Breast epithelium (tissue), 4 donors: ENCODE measurements at regions not wholly inside any gene's neighbourhood (a gene's known extent, or its start where the extent isn't known, plus 50 kb on each side); places are given as distances from the start of the nearest gene placed in this dataset.

Source experiments
- DNase-seq, 2 donors: peaks; one replicate each; pipeline ENCODE4 v3.0.0-alpha.2; 2019; ENCODE audit warnings: low spot score in 2 of 2
- H3K27ac ChIP-seq, 2 donors: fragments of 200-600 bp; sonication (generic) in 1 of 2; one replicate each; pipeline ENCODE4 v1.5.1; 2016 to 2019; ENCODE audit warnings: mild to moderate bottlenecking in 1 of 2
- H3K27me3 ChIP-seq, 2 donors: fragments of 200-600 bp; sonication (generic) in 1 of 2; one replicate each; pipeline versions ENCODE4 v1.5.1 to v1.6.0; 2017 to 2019; ENCODE audit warnings: control low read depth in 1 of 2, mild to moderate bottlenecking in 1 of 2
- H3K36me3 ChIP-seq: fragments of 200-600 bp; one replicate; pipeline ENCODE4 v1.5.1; 2019
- H3K4me1 ChIP-seq, 2 donors: fragments of 200-600 bp; sonication (generic); one replicate each; pipeline ENCODE4 v1.5.1; 2016 to 2019; ENCODE audit warnings: control low read depth in 1 of 2
- H3K4me3 ChIP-seq, 3 donors: fragments of 200-600 bp; sonication (generic); 1 replicate in 2 of 3; 2 replicates in 1 of 3; pipeline ENCODE4 v1.5.1; 2016 to 2019; ENCODE audit warnings: mild to moderate bottlenecking in 3 of 3, moderate library complexity in 2 of 3
- H3K9me3 ChIP-seq, 2 donors: fragments of 200-600 bp; sonication (generic) in 1 of 2; one replicate each; pipeline ENCODE4 v1.5.1; 2016 to 2019; ENCODE audit warnings: control low read depth in 1 of 2
- CTCF ChIP-seq, 3 donors: fragments of 450-650 bp; IDR thresholded peaks; one replicate each; pipeline ENCODE4 v1.5.1; 2016 to 2017; ENCODE audit warnings: antibody characterized with exemption in 3 of 3, mild to moderate bottlenecking in 3 of 3, moderate library complexity in 3 of 3
- POLR2A ChIP-seq: fragments of 450-650 bp; IDR thresholded peaks from one replicate; pipeline ENCODE4 v1.6.1; 2016; ENCODE audit warnings: antibody characterized with exemption, mild to moderate bottlenecking, moderate library complexity
- POLR2AphosphoS5 ChIP-seq, 3 donors: sonication (generic); formaldehyde crosslinking; IDR thresholded peaks; one replicate each; pipeline ENCODE4 v1.6.1; 2017; ENCODE audit warnings: antibody characterized with exemption in 3 of 3
- intact Hi-C: fragments of 100-400 bp; cut with DNase I; formaldehyde crosslinking; loops from one replicate; pipeline ENCODE4 v1.15.1; 2023; ENCODE audit warnings: low total_unique reads

- no peak for DNase-seq
- Histone ChIP-seq H3K4me3 (no peak overlapping the region), H3K4me1 (no peaks in the 10 kb centered on the region), H3K36me3 (no peaks in the 10 kb centered on the region), H3K27me3 (no peaks in the 10 kb centered on the region), H3K9me3 (no peaks in the 10 kb centered on the region), H3K27ac (no peak overlapping the region)
- TF ChIP-seq CTCF (IDR thresholded peaks at IDR 0.05) = no peak
- TF ChIP-seq POLR2AphosphoS5 (IDR thresholded peaks at IDR 0.05) = no peak
- no peak for TF ChIP-seq POLR2A
- intact Hi-C loops = no loop called here
These were observed 1228.8 kb upstream of the TENM4 start for GRCh38 chr11:80669620-80670019.

- Histone ChIP-seq H3K36me3 (no peaks in the 10 kb centered on the region), H3K4me1 (no peaks in the 10 kb centered on the region), H3K4me3 (no peak overlapping the region), H3K27ac (no peak overlapping the region), H3K27me3 (no peaks in the 10 kb centered on the region), H3K9me3 (no peaks in the 10 kb centered on the region)
- DNase-seq = no peak
- no peak for TF ChIP-seq POLR2AphosphoS5 (IDR thresholded peaks at IDR 0.05)
- no peak for TF ChIP-seq CTCF (IDR thresholded peaks at IDR 0.05)
- TF ChIP-seq POLR2A = no peak
- intact Hi-C loops = no loop called here
These were observed 1227.2 kb upstream of the TENM4 start for GRCh38 chr11:80668039-80668438.

- no peak for TF ChIP-seq POLR2A
- no peak for TF ChIP-seq CTCF (IDR thresholded peaks at IDR 0.05)
- TF ChIP-seq POLR2AphosphoS5 (IDR thresholded peaks at IDR 0.05) = no peak
- no peaks in the 10 kb centered on the region for H3K9me3 ChIP-seq
- H3K4me1 ChIP-seq = no peaks in the 10 kb centered on the region
- H3K27ac ChIP-seq = no peak overlapping the region
- no peak overlapping the region for H3K4me3 ChIP-seq
- no peaks in the 10 kb centered on the region for H3K27me3 ChIP-seq
- DNase-seq = no peak
- intact Hi-C loops = no loop called here
- no peaks in the 10 kb centered on the region for H3K36me3 ChIP-seq
These were observed 1215.0 kb upstream of the TENM4 start for GRCh38 chr11:80655834-80656233.

- TF ChIP-seq POLR2A = no peak
- TF ChIP-seq CTCF (IDR thresholded peaks at IDR 0.05) = no peak
- no peak for TF ChIP-seq POLR2AphosphoS5 (IDR thresholded peaks at IDR 0.05)
- H3K4me1 ChIP-seq = no peaks in the 10 kb centered on the region
- DNase-seq = no peak
- intact Hi-C loops = no loop called here
- no peaks in the 10 kb centered on the region for H3K9me3 ChIP-seq
- H3K36me3 ChIP-seq = no peaks in the 10 kb centered on the region
- no peak overlapping the region for H3K27ac ChIP-seq
- H3K27me3 ChIP-seq = no peaks in the 10 kb centered on the region
- H3K4me3 ChIP-seq = no peak overlapping the region
These were observed 1210.1 kb upstream of the TENM4 start for GRCh38 chr11:80650966-80651365.

- Histone ChIP-seq H3K27ac (no peak overlapping the region), H3K27me3 (no peaks in the 10 kb centered on the region), H3K36me3 (no peaks in the 10 kb centered on the region), H3K9me3 (no peaks in the 10 kb centered on the region), H3K4me1 (no peaks in the 10 kb centered on the region), H3K4me3 (no peak overlapping the region)
- DNase-seq = no peak
- intact Hi-C loops = no loop called here
- no peak for TF ChIP-seq POLR2AphosphoS5 (IDR thresholded peaks at IDR 0.05)
- no peak for TF ChIP-seq CTCF (IDR thresholded peaks at IDR 0.05)
- no peak for TF ChIP-seq POLR2A
These were observed 1208.4 kb upstream of the TENM4 start for GRCh38 chr11:80649186-80649585.
